Heart left ventricle (tissue), 13 donors: ENCODE measurements at regions not wholly inside any gene's neighbourhood (a gene's known extent, or its start where the extent isn't known, plus 50 kb on each side); places are given as distances from the start of the nearest gene placed in this dataset.
"Not testable (repeated sequence)": the region's sequence is repeated elsewhere in the genome, so short reads cannot be mapped to it uniquely, and the experiment has no call there.

ENCODE experiments used
- CTCF ChIP-seq, 12 donors: fragments of 200-600 bp; sonication (generic) in 4 of 12; IDR thresholded peaks; one replicate each; pipeline versions ENCODE4 v1.5.0 to v1.8.0; 2018 to 2022; ENCODE audit warnings: antibody characterized with exemption in 12 of 12, mild to moderate bottlenecking in 5 of 12
- POLR2A ChIP-seq, 2 donors: fragments of 450-650 bp; IDR thresholded peaks; one replicate each; pipeline ENCODE4 v1.6.1; 2017; ENCODE audit warnings: antibody characterized with exemption in 2 of 2, mild to moderate bottlenecking in 2 of 2, moderate library complexity in 2 of 2
- donor health status: ischemic (EF 13 %, LVEDD 7.1; RV severe dilation, severe dysfunction).
- donor health status: DM: no; HTN: yes; CAD: no.
- donor health status: DM: no; HTN: no; CAD: no.
- donor health status: ischemic (EF 25% LVEDD 6.9; RV normal size, moderate dysfunction).
- donor health status: ischemic (EF 25% LVEDD 5.7; RV mildly dilated, moderate dysfunction).
- donor health status: ischemic (EF 35%, LVEDD 5.7; RV mildly dilated, moderate dysfunction).
- donor health status: nonischemic (EF 11% LVEDD 7.7; RV severe dilation, severe dysfunction).
- donor health status: DM: yes; HTN: yes; CAD: no.
- donor health status: PGD.
- donor health status: ischemic (EF 29% LVEDD 5.4; RV normal size, mild dysfunction).
- donor health status: nonischemic (EF 23%, LVEDD 6.1; RV moderate dilation, normal function).

- not testable (repeated sequence) for TF ChIP-seq CTCF, POLR2A (IDR thresholded peaks at IDR 0.05)
Measured at GRCh38 chr16:10261526-10261925, 79.3 kb upstream of the GRIN2A start.
